Neural progenitor cell (in vitro differentiated cells): ENCODE measurements at regions not wholly inside any gene's neighbourhood (a gene's known extent, or its start where the extent isn't known, plus 50 kb on each side); places are given as distances from the start of the nearest gene placed in this dataset.

ENCODE experiments used
- DNase-seq: peaks from one replicate; pipeline ENCODE4 v3.0.0-alpha.2; 2016; ENCODE audit warnings: low spot score
- H2AFZ ChIP-seq: fragments of 200-600 bp; sonication (generic); replicated peaks from 2 replicates; pipeline ENCODE4 v1.6.1; 2016; ENCODE audit warnings: antibody characterized with exemption
- H3F3A ChIP-seq: fragments of 200-600 bp; sonication (generic); 2 replicates; pipeline ENCODE4 v1.6.1; 2016; ENCODE audit warnings: antibody characterized with exemption, low read depth
- H3K27ac ChIP-seq: fragments of 200-600 bp; sonication (generic); 2 replicates; pipeline ENCODE4 v1.5.1; 2016; ENCODE audit warnings: mild to moderate bottlenecking
- H3K27me3 ChIP-seq: fragments of 200-600 bp; sonication (generic); 2 replicates; pipeline ENCODE4 v1.6.1; 2016; ENCODE audit warnings: mild to moderate bottlenecking, moderate library complexity
- H3K36me3 ChIP-seq: fragments of 200-600 bp; sonication (generic); 2 replicates; pipeline ENCODE4 v1.5.1; 2016
- H3K4me1 ChIP-seq: fragments of 200-600 bp; sonication (generic); 2 replicates; pipeline ENCODE4 v1.6.1; 2016; ENCODE audit warnings: mixed run types
- H3K4me2 ChIP-seq: fragments of 200-600 bp; sonication (generic); 2 replicates; pipeline ENCODE4 v1.6.1; 2016
- H3K4me3 ChIP-seq: fragments of 200-600 bp; sonication (generic); 2 replicates; pipeline ENCODE4 v1.5.1; 2016
- H3K79me2 ChIP-seq: fragments of 200-600 bp; sonication (generic); 2 replicates; pipeline ENCODE4 v1.6.1; 2016; ENCODE audit warnings: low read depth
- H3K9ac ChIP-seq: fragments of 200-600 bp; sonication (generic); 2 replicates; pipeline ENCODE4 v1.6.1; 2016
- H3K9me3 ChIP-seq: fragments of 200-600 bp; sonication (generic); 2 replicates; pipeline ENCODE4 v1.5.1; 2016; ENCODE audit warnings: low read depth
- H4K20me1 ChIP-seq: fragments of 200-600 bp; sonication (generic); 2 replicates; pipeline ENCODE4 v1.6.1; 2016; ENCODE audit warnings: low read depth
- H3K27ac Mint-ChIP-seq: 3 replicates; pipeline ENCODE4 v1.8.0; 2021; ENCODE audit warnings: mixed read lengths
- H3K27me3 Mint-ChIP-seq: 2 replicates; pipeline ENCODE4 v1.8.0; 2022; ENCODE audit warnings: low read depth, mild to moderate bottlenecking, inconsistent platforms, moderate library complexity, mixed read lengths; ENCODE audit not compliant: insufficient read depth
- H3K36me3 Mint-ChIP-seq: 3 replicates; pipeline ENCODE4 v1.8.0; 2021; ENCODE audit warnings: mixed read lengths
- H3K4me1 Mint-ChIP-seq: 3 replicates; pipeline ENCODE4 v1.8.0; 2021; ENCODE audit warnings: mixed read lengths
- H3K4me3 Mint-ChIP-seq: 3 replicates; pipeline ENCODE4 v1.8.0; 2021; ENCODE audit warnings: mild to moderate bottlenecking, moderate library complexity, mixed read lengths
- H3K9me3 Mint-ChIP-seq: 3 replicates; pipeline ENCODE4 v1.8.0; 2020; ENCODE audit warnings: mixed read lengths
- EZH2 ChIP-seq: fragments of 200-600 bp; sonication (generic); IDR thresholded peaks from 2 replicates; pipeline ENCODE4 v1.6.1; 2017; ENCODE audit warnings: antibody characterized with exemption, mild to moderate bottlenecking, moderate library complexity
- EZH2phosphoT487 ChIP-seq: fragments of 200-600 bp; sonication (generic); IDR thresholded peaks from 2 replicates; pipeline ENCODE4 v1.6.1; 2017; ENCODE audit warnings: antibody characterized with exemption
- TF ChIP-seq, protein P1 (sequence below): fragments of 200-600 bp; sonication (generic); IDR thresholded peaks from 2 replicates; pipeline ENCODE4 v1.5.1; 2017; ENCODE audit warnings: antibody characterized with exemption, mild to moderate bottlenecking

DNA sequence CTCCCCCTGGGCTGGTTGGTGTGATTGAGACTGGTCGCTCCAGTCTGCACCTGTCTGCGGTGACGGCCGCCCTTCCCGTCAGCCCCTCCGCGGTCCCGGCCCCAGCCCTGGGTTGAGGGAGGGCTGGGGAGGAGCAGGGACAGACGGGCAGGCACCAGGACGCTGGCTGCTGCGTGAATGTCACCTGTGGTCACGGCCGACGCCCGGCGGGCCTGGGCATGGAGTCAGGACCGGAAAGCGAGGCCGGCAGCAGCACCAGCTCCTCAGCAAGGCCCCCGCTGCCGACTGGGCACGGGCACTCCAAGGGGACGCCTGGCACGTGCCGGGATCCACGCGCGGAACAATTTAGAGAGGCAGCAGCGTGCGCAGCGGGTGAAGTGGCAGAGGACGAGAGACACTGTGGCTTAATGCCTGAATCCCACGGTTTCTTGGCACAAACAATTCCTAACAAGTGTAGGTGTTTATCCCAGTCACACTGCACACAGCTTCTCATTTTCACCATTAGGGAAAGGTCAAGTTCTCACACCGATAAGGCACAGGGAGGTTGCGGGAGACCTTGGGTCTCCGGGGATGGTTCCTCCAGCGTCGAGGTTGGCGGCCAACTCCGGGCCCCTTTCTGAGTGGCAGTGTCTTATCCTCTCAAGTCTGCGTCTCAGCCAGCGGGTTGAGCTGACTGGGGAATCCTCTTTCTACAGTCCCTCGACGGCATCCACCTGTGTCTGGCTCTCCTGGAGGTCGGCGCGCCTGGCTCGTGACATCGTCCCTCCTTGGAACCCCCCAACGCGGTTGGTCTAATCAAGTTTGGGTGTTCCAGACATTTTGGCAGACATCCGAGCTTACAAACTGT lies 66.4 kb upstream of the ADGRA1 start:
- Mint-ChIP-seq H3K9me3 (peaks cover 6% of the 10 kb centered on the region), H3K27me3 (peaks cover 10% of the 10 kb centered on the region), H3K27ac (peak overlapping the region; percentile 46), H3K4me1 (peaks cover 19% of the 10 kb centered on the region), H3K36me3 (no peaks in the 10 kb centered on the region), H3K4me3 (peak overlapping the region; percentile 38)
- no peak overlapping the region for H3K9ac ChIP-seq
- no peaks in the 10 kb centered on the region for H3K9me3 ChIP-seq
- H3K4me3 ChIP-seq, result no peak overlapping the region
- TF ChIP-seq EZH2 (no peak), EZH2phosphoT487 (no peak)
- TF ChIP-seq, protein P1, sequence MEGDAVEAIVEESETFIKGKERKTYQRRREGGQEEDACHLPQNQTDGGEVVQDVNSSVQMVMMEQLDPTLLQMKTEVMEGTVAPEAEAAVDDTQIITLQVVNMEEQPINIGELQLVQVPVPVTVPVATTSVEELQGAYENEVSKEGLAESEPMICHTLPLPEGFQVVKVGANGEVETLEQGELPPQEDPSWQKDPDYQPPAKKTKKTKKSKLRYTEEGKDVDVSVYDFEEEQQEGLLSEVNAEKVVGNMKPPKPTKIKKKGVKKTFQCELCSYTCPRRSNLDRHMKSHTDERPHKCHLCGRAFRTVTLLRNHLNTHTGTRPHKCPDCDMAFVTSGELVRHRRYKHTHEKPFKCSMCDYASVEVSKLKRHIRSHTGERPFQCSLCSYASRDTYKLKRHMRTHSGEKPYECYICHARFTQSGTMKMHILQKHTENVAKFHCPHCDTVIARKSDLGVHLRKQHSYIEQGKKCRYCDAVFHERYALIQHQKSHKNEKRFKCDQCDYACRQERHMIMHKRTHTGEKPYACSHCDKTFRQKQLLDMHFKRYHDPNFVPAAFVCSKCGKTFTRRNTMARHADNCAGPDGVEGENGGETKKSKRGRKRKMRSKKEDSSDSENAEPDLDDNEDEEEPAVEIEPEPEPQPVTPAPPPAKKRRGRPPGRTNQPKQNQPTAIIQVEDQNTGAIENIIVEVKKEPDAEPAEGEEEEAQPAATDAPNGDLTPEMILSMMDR, result no peak
- DNase-seq, result no peak
- no peaks in the 10 kb centered on the region for H4K20me1 ChIP-seq
- H3K27me3 ChIP-seq, result peaks cover 31% of the 10 kb centered on the region
- peaks cover 9% of the 10 kb centered on the region for H3K4me1 ChIP-seq
- H3K36me3 ChIP-seq, result no peaks in the 10 kb centered on the region
- H2AFZ ChIP-seq, result no peak overlapping the region
- no peak overlapping the region for H3K27ac ChIP-seq
- no peak overlapping the region for H3K4me2 ChIP-seq
- no peaks in the 10 kb centered on the region for H3F3A ChIP-seq
- no peaks in the 10 kb centered on the region for H3K79me2 ChIP-seq

GRCh38 chr10:133020193-133020817 lies 67.4 kb upstream of the ADGRA1 start:
- no peak for DNase-seq
- peaks cover 20% of the 10 kb centered on the region for H3K27me3 ChIP-seq
- no peak overlapping the region for H3K4me3 ChIP-seq
- TF ChIP-seq, protein P1, result no peak
- TF ChIP-seq EZH2phosphoT487, result no peak
- no peak for TF ChIP-seq EZH2
- peaks cover 9% of the 10 kb centered on the region for H3K4me1 ChIP-seq
- H2AFZ ChIP-seq, result no peak overlapping the region
- no peak overlapping the region for H3K9ac ChIP-seq
- no peaks in the 10 kb centered on the region for H3F3A ChIP-seq
- Mint-ChIP-seq H3K4me1 (peaks cover 18% of the 10 kb centered on the region), H3K9me3 (peaks cover 6% of the 10 kb centered on the region), H3K27ac (no peak overlapping the region), H3K27me3 (peaks cover 6% of the 10 kb centered on the region), H3K36me3 (no peaks in the 10 kb centered on the region), H3K4me3 (no peak overlapping the region)
- no peaks in the 10 kb centered on the region for H4K20me1 ChIP-seq
- no peak overlapping the region for H3K27ac ChIP-seq
- no peaks in the 10 kb centered on the region for H3K36me3 ChIP-seq
- no peaks in the 10 kb centered on the region for H3K79me2 ChIP-seq
- no peaks in the 10 kb centered on the region for H3K9me3 ChIP-seq
- H3K4me2 ChIP-seq, result no peak overlapping the region

GRCh38 chr10:133019651-133020050 lies 68.1 kb upstream of the ADGRA1 start:
- no peak overlapping the region for H3K4me3 Mint-ChIP-seq
- peaks cover 18% of the 10 kb centered on the region for H3K4me1 Mint-ChIP-seq
- H3K27me3 Mint-ChIP-seq, result peaks cover 4% of the 10 kb centered on the region
- TF ChIP-seq EZH2 (no peak), EZH2phosphoT487 (no peak)
- TF ChIP-seq, protein P1, result no peak
- no peak overlapping the region for H2AFZ ChIP-seq
- no peak overlapping the region for H3K4me2 ChIP-seq
- peaks cover 14% of the 10 kb centered on the region for H3K27me3 ChIP-seq
- no peaks in the 10 kb centered on the region for H3K9me3 ChIP-seq
- DNase-seq, result no peak
- peaks cover 6% of the 10 kb centered on the region for H3K9me3 Mint-ChIP-seq
- no peak overlapping the region for H3K9ac ChIP-seq
- H3K36me3 ChIP-seq, result no peaks in the 10 kb centered on the region
- H3K27ac ChIP-seq, result no peak overlapping the region
- peaks cover 7% of the 10 kb centered on the region for H3K4me1 ChIP-seq
- no peak overlapping the region for H3K4me3 ChIP-seq
- no peaks in the 10 kb centered on the region for H3K36me3 Mint-ChIP-seq
- H3K79me2 ChIP-seq, result no peaks in the 10 kb centered on the region
- no peaks in the 10 kb centered on the region for H3F3A ChIP-seq
- H4K20me1 ChIP-seq, result no peaks in the 10 kb centered on the region
- H3K27ac Mint-ChIP-seq, result no peak overlapping the region
